DND-41 (cell line): ENCODE measurements at regions not wholly inside any gene's neighbourhood (a gene's known extent, or its start where the extent isn't known, plus 50 kb on each side); places are given as distances from the start of the nearest gene placed in this dataset.
"Not testable (repeated sequence)": the region's sequence is repeated elsewhere in the genome, so short reads cannot be mapped to it uniquely, and the experiment has no call there.

Experiments used
- ATAC-seq: fragments of 200-7000 bp; cut with Tn5 transposase; 3 replicates; pipeline ENCODE4 v1.9.1; 2021; ENCODE audit warnings: low read depth; ENCODE audit not compliant: insufficient read depth
- DNase-seq: peaks from one replicate; pipeline ENCODE4 v3.0.0-alpha.2; 2020
- H2AFZ ChIP-seq: 2 replicates; pipeline ENCODE4 v1.6.0; 2012; ENCODE audit warnings: low read depth, low read length
- H3K27ac ChIP-seq: 2 replicates; pipeline ENCODE4 v1.5.1; 2012; ENCODE audit warnings: low read length, inconsistent platforms
- H3K27me3 ChIP-seq: fragments of 200-600 bp; sonication (generic); 2 replicates; pipeline ENCODE4 v1.6.0; 2012; ENCODE audit warnings: low read length, mild to moderate bottlenecking, inconsistent platforms; ENCODE audit not compliant: insufficient read depth, poor library complexity
- H3K36me3 ChIP-seq: 2 replicates; pipeline ENCODE4 v1.5.1; 2012; ENCODE audit warnings: low read length, inconsistent platforms; ENCODE audit not compliant: insufficient read depth
- H3K4me1 ChIP-seq: 2 replicates; pipeline ENCODE4 v1.5.1; 2012; ENCODE audit warnings: mild to moderate bottlenecking, low read length; ENCODE audit not compliant: insufficient read depth
- H3K4me2 ChIP-seq: 2 replicates; pipeline ENCODE4 v1.6.0; 2012; ENCODE audit warnings: mild to moderate bottlenecking, moderate library complexity, low read length, inconsistent platforms; ENCODE audit not compliant: insufficient read depth
- H3K4me3 ChIP-seq, 2 experiments: fragments of 200-600 bp in 1 of 2; shearing (Covaris generic) in 1 of 2; 2 replicates each; pipeline ENCODE4 v1.5.1; 2012 to 2016; ENCODE audit warnings: inconsistent platforms in 2 of 2, low read length in 2 of 2, mild to moderate bottlenecking in 2 of 2, low read depth in 1 of 2, moderate library complexity in 1 of 2
- H3K79me2 ChIP-seq: 2 replicates; pipeline ENCODE4 v1.6.0; 2012; ENCODE audit warnings: low read length, inconsistent platforms; ENCODE audit not compliant: insufficient read depth
- H3K9ac ChIP-seq: 2 replicates; pipeline ENCODE4 v1.6.0; 2012; ENCODE audit warnings: low read depth, mild to moderate bottlenecking, inconsistent platforms, low read length, moderate library complexity
- H3K9me3 ChIP-seq: 2 replicates; pipeline ENCODE4 v1.5.1; 2012; ENCODE audit warnings: low read length, moderate library complexity, mild to moderate bottlenecking, inconsistent platforms; ENCODE audit not compliant: insufficient read depth, severe bottlenecking
- H4K20me1 ChIP-seq: 2 replicates; pipeline ENCODE4 v1.6.0; 2012; ENCODE audit warnings: low read length; ENCODE audit not compliant: insufficient read depth
- CTCF ChIP-seq: IDR thresholded peaks from 2 replicates; pipeline ENCODE4 v1.5.1; 2012; ENCODE audit warnings: borderline replicate concordance, low read length, moderate library complexity, mild to moderate bottlenecking; ENCODE audit not compliant: poor library complexity, severe bottlenecking; ENCODE audit errors: extremely low read depth
- EZH2 ChIP-seq: IDR thresholded peaks from 3 replicates; pipeline ENCODE4 v1.6.1; 2012; ENCODE audit warnings: borderline replicate concordance, low read depth, mild to moderate bottlenecking, moderate library complexity, low read length, inconsistent platforms; ENCODE audit not compliant: severe bottlenecking

DNA sequence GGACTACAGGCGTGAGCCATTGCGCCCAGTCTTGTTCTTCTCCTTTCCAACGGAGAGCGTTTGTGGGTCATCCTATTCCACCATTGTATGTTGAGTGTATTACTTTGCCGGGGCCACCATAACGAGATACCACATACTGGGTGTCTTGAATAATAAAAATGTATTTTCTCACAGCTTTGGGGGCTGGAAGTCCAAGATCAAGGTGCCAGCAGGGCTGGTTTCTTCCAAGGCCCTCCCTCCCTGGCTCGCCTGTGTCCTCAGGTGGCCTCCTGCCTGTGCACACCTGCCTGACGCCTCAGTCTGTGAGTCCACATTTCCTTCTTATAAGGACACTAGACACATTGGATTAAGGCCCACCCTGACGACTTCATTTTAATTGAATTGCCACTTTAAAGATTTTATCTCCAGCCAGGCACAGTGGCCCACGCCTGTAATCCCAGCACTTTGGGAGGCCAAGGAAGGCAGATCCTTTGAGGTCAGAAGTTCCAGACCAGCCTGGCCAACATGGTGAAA lies 175.1 kb downstream of the C9orf50 start:
- Histone ChIP-seq H3K9ac (no peak overlapping the region), H3K4me3 (no peak overlapping the region), H4K20me1 (no peaks in the 10 kb centered on the region), H3K27me3 (no peaks in the 10 kb centered on the region), H2AFZ (no peak overlapping the region), H3K9me3 (no peaks in the 10 kb centered on the region), H3K4me2 (no peak overlapping the region), H3K27ac (no peak overlapping the region), H3K4me1 (peaks cover 5% of the 10 kb centered on the region), H3K79me2 (no peaks in the 10 kb centered on the region), H3K36me3 (no peaks in the 10 kb centered on the region)
- DNase-seq (no peak), ATAC-seq (no peak)
- TF ChIP-seq EZH2 (no peak), CTCF (no peak)

DNA sequence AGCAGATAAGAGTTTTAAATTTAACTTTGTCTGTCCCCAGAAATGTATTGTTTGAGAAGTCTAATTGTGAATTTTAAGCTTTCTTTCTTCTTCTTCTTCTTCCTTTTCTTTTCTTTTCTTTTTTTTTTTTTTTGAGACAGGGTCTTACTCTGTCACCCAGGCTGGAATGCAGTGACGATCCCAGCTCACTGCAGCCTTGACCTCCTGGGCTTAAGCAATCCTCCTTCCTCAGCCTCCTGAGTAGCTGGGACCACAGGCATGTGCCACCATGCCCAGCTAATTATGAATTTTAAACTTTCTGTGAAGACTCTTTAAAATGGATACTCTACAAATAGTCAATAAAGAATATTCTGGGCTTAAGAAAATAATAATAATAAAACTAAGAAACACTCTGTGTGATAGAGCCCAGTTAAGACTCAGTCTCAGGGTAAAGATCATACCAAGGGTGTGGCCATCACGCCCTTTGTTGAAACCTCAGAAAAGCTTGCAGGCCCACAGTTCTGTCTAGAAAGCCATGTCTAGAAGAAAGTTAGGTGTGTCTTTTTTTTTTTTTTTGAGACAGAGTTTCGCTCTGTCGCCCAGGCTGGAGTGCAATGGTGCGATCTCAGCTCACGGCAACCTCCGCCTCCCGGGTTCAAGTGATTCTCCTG lies 177.3 kb downstream of the C9orf50 start:
- not testable (repeated sequence) for H3K27ac ChIP-seq, H2AFZ ChIP-seq, H3K9ac ChIP-seq, H3K4me3 ChIP-seq, H3K4me2 ChIP-seq, H3K27me3 ChIP-seq, ATAC-seq, H3K36me3 ChIP-seq, H3K4me1 ChIP-seq, H3K79me2 ChIP-seq, H4K20me1 ChIP-seq, DNase-seq, H3K9me3 ChIP-seq

- no peak overlapping the region for H3K9ac ChIP-seq
- no peak overlapping the region for H2AFZ ChIP-seq
- no peaks in the 10 kb centered on the region for H4K20me1 ChIP-seq
- peaks cover 4% of the 10 kb centered on the region for H3K27me3 ChIP-seq
- no peak overlapping the region for H3K4me2 ChIP-seq
- no peaks in the 10 kb centered on the region for H3K9me3 ChIP-seq
- TF ChIP-seq CTCF: no peak
- TF ChIP-seq EZH2: no peak
- H3K79me2 ChIP-seq: no peaks in the 10 kb centered on the region
- ATAC-seq (no peak; the same call in 1 of the 3 replicates), DNase-seq (no peak)
- no peak overlapping the region for H3K4me3 ChIP-seq
- H3K4me1 ChIP-seq: peaks cover 7% of the 10 kb centered on the region
- H3K36me3 ChIP-seq: no peaks in the 10 kb centered on the region
- H3K27ac ChIP-seq: no peak overlapping the region
Observed at GRCh38 chr9:129442803-129443511, 177.9 kb downstream of the C9orf50 start.

DNA sequence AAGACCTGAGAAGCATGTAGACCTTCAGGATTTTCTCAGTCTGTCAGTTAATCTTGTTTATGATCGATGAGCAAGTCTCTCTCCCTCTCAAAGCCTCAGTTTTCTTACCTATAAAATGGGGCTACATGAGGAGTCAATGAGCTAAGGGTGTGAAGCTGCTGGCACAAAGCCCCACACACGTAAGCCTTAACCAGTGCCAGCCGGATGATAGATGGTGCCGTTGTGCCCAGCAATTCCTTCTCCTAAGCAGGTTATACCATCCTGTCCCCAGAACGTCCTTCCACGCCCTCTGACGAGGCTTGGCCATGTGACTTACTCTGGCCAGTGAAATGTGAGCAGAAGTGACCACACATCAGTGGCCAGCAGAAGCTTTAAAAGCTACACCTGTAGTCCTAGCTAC lies 179.0 kb downstream of the C9orf50 start:
- Histone ChIP-seq H3K27ac (no peak overlapping the region), H2AFZ (no peak overlapping the region), H3K4me2 (no peak overlapping the region), H3K9me3 (no peaks in the 10 kb centered on the region), H3K79me2 (no peaks in the 10 kb centered on the region), H3K9ac (no peak overlapping the region), H3K36me3 (no peaks in the 10 kb centered on the region), H4K20me1 (no peaks in the 10 kb centered on the region), H3K27me3 (peaks cover 15% of the 10 kb centered on the region), H3K4me1 (peaks cover 7% of the 10 kb centered on the region), H3K4me3 (no peak overlapping the region)
- ATAC-seq: no peak
- DNase-seq: no peak
- no peak for TF ChIP-seq CTCF
- no peak for TF ChIP-seq EZH2
